HEK293T (cell line): ENCODE measurements at regions not wholly inside any gene's neighbourhood (a gene's known extent, or its start where the extent isn't known, plus 50 kb on each side); places are given as distances from the start of the nearest gene placed in this dataset.

Experiments used
- BHLHE40 ChIP-seq: fragments of 450-650 bp; IDR thresholded peaks from 2 replicates; pipeline ENCODE4 v1.6.1; 2016; ENCODE audit warnings: mild to moderate bottlenecking, moderate library complexity, borderline replicate concordance
- CTBP1 ChIP-seq: fragments of 450-650 bp; IDR thresholded peaks from 2 replicates; pipeline ENCODE4 v1.6.1; 2016; ENCODE audit warnings: borderline replicate concordance
- ELF4 ChIP-seq: fragments of 450-650 bp; IDR thresholded peaks from 2 replicates; pipeline ENCODE4 v1.6.1; 2017; ENCODE audit warnings: antibody characterized with exemption
- L3MBTL2 ChIP-seq: fragments of 450-650 bp; conservative IDR thresholded peaks from 2 replicates; pipeline ENCODE4 v1.6.1; 2016; ENCODE audit warnings: mild to moderate bottlenecking
- NFRKB ChIP-seq: fragments of 450-650 bp; IDR thresholded peaks from 2 replicates; pipeline ENCODE4 v1.6.1; 2016; ENCODE audit warnings: mild to moderate bottlenecking, moderate library complexity
- SP1 ChIP-seq: fragments of 450-650 bp; IDR thresholded peaks from 2 replicates; pipeline ENCODE4 v1.6.1; 2017
- TARDBP ChIP-seq: fragments of 450-650 bp; IDR thresholded peaks from 2 replicates; pipeline ENCODE4 v1.6.1; 2016
- ZNF384 ChIP-seq: fragments of 450-650 bp; IDR thresholded peaks from 2 replicates; pipeline ENCODE4 v1.6.1; 2016

DNA sequence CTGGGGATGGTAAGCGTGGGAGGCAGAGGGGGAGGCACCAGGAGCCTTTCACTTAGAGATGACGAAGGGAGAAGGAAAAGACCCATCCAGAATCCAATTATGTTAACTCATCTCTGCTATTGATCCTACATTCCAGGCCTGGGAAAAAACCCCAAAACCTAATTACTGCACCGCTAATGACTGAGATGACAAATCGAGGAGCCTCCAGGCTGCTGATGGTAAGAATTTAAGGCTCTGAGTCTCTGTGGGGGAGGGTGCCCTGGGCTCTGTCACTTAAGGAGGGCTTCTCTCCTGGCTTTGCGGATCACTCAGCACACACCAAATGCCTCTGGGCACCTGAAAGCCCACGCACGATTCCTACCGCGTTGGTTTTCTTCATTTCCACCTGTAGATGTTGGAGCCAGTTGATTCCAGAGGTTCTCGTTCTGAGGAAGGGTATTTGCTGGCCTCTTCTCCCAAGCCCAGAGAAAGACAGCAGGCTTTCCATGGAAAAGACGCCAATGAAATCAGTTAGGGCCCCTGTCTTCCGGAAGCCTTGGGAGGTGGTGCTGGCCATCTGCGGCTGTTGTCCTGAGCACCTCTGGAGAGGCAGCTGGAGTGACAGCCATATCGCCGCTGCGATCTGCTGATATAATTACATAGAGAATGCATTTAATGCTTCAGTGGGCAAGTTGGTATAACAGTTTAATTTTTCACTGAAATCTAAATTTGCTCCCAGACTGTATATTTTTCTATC is 751.2 kb downstream of the BRD1 start:
- TF ChIP-seq SP1 (no peak), ELF4 (no peak), TARDBP (no peak), NFRKB (no peak), ZNF384 (no peak), L3MBTL2 (no peak), BHLHE40 (no peak), CTBP1 (no peak)
